ENCODE measurements at regions not wholly inside any gene's neighbourhood (a gene's known extent, or its start where the extent isn't known, plus 50 kb on each side); places are given as distances from the start of the nearest gene placed in this dataset.

DNA sequence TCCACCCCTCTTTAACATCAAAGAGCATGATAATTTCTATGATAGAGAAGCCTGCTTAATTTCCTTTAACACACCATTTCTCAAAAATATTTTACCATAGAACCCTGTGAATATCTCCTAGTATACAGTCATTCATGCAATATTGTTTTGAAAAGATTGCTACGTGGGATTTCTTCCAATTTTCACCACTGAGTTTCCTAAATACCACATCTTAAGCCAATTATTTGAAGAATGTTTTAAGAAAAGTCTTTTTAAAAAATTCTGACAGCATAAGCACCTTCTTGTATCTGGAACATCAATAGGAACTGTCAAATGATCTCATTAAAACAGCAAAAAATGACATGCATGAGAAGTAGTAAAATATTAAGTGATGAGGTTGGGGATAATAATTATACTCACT, 1126.7 kb downstream of the TUSC7 start:
- no peak for TF ChIP-seq EZH2phosphoT487 (IDR thresholded peaks at IDR 0.05; ENCODE audit: unreplicated experiment)
- TF ChIP-seq, protein P1, sequence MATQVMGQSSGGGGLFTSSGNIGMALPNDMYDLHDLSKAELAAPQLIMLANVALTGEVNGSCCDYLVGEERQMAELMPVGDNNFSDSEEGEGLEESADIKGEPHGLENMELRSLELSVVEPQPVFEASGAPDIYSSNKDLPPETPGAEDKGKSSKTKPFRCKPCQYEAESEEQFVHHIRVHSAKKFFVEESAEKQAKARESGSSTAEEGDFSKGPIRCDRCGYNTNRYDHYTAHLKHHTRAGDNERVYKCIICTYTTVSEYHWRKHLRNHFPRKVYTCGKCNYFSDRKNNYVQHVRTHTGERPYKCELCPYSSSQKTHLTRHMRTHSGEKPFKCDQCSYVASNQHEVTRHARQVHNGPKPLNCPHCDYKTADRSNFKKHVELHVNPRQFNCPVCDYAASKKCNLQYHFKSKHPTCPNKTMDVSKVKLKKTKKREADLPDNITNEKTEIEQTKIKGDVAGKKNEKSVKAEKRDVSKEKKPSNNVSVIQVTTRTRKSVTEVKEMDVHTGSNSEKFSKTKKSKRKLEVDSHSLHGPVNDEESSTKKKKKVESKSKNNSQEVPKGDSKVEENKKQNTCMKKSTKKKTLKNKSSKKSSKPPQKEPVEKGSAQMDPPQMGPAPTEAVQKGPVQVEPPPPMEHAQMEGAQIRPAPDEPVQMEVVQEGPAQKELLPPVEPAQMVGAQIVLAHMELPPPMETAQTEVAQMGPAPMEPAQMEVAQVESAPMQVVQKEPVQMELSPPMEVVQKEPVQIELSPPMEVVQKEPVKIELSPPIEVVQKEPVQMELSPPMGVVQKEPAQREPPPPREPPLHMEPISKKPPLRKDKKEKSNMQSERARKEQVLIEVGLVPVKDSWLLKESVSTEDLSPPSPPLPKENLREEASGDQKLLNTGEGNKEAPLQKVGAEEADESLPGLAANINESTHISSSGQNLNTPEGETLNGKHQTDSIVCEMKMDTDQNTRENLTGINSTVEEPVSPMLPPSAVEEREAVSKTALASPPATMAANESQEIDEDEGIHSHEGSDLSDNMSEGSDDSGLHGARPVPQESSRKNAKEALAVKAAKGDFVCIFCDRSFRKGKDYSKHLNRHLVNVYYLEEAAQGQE (IDR thresholded peaks at IDR 0.05; ENCODE audit: unreplicated experiment), result no peak
- TF ChIP-seq EZH2 (IDR thresholded peaks at IDR 0.05; ENCODE audit: low read depth, unreplicated experiment), result no peak
- no peak for TF ChIP-seq POLR2AphosphoS5 (IDR thresholded peaks at IDR 0.05; ENCODE audit: low read depth)

Data from GM23338 (cell line).